ENCODE measurements at regions not wholly inside any gene's neighbourhood (a gene's known extent, or its start where the extent isn't known, plus 50 kb on each side); places are given as distances from the start of the nearest gene placed in this dataset.

DNA sequence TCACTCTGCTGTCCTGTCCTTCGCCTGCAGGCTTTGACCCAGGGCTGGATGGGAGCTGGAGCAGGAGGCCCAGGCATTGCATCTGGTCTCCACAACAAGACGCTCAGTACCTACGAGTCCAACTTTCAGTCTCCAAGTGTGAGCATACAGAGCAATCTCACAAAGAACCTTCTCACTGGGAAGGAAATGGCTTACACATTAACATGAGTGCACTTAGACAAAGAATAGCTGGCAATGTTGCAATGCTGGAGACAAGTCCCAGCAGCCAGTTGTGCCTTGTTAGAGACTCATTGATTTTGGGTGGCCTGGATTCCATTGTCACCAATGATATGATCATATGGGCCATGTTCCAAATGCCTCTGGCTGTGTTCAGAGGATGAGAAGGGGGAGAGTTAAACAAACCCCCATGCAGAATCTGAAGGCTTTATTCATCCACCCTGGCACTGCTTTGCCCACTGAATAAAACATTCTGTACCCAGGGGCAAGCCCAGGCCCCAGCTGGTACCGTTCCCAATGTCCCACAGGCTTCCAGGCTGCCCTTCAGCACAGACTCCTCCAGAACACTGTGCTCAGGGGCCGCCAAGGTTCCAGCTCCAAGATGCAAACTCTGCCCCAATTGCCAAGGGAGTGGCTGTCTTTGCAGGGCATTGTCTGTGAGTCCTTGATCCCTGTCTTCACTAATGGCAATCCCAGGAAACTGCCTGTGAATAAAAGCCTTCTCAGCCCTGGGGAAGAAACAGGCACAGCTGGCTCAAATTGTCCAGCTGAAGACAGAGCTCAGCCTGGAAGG, 185.5 kb downstream of the HSD17B3 start:
- TF ChIP-seq, protein P1, sequence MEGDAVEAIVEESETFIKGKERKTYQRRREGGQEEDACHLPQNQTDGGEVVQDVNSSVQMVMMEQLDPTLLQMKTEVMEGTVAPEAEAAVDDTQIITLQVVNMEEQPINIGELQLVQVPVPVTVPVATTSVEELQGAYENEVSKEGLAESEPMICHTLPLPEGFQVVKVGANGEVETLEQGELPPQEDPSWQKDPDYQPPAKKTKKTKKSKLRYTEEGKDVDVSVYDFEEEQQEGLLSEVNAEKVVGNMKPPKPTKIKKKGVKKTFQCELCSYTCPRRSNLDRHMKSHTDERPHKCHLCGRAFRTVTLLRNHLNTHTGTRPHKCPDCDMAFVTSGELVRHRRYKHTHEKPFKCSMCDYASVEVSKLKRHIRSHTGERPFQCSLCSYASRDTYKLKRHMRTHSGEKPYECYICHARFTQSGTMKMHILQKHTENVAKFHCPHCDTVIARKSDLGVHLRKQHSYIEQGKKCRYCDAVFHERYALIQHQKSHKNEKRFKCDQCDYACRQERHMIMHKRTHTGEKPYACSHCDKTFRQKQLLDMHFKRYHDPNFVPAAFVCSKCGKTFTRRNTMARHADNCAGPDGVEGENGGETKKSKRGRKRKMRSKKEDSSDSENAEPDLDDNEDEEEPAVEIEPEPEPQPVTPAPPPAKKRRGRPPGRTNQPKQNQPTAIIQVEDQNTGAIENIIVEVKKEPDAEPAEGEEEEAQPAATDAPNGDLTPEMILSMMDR (IDR thresholded peaks at IDR 0.05; ENCODE audit: low read depth, low read length, poor library complexity, severe bottlenecking) = no peak
- TF ChIP-seq EZH2phosphoT487 (IDR thresholded peaks at IDR 0.05; ENCODE audit: borderline replicate concordance, low read length) = no peak

Measured in DOHH2 (cell line).